Spleen (tissue), 11 donors: ENCODE measurements at regions not wholly inside any gene's neighbourhood (a gene's known extent, or its start where the extent isn't known, plus 50 kb on each side); places are given as distances from the start of the nearest gene placed in this dataset.

Source experiments
- DNase-seq: peaks from one replicate; pipeline ENCODE4 v3.0.0-alpha.2; 2020
- H3K27ac ChIP-seq, 8 donors: fragments of 200-600 bp; sonication (generic) in 7 of 8; 1 replicate in 4 of 8; 2 replicates in 4 of 8; pipeline versions ENCODE4 v1.5.0 to v1.8.0; 2016 to 2021; ENCODE audit warnings: inconsistent platforms in 4 of 8, mild to moderate bottlenecking in 4 of 8, moderate library complexity in 1 of 8
- H3K27me3 ChIP-seq, 7 donors: fragments of 200-600 bp; sonication (generic) in 6 of 7; replicated peaks in 1 of 7; 1 replicate in 4 of 7; 2 replicates in 3 of 7; pipeline versions ENCODE4 v1.5.0 to v1.8.0; 2016 to 2021; ENCODE audit warnings: inconsistent platforms in 3 of 7, mild to moderate bottlenecking in 1 of 7
- H3K36me3 ChIP-seq, 6 donors: fragments of 200-600 bp; sonication (generic) in 5 of 6; 1 replicate in 4 of 6; 2 replicates in 2 of 6; pipeline versions ENCODE4 v1.5.0 to v1.8.0; 2016 to 2021; ENCODE audit warnings: inconsistent platforms in 2 of 6
- H3K4me1 ChIP-seq, 6 donors: fragments of 200-600 bp; sonication (generic) in 5 of 6; 1 replicate in 3 of 6; 2 replicates in 3 of 6; pipeline versions ENCODE4 v1.5.0 to v1.8.0; 2016 to 2021; ENCODE audit warnings: inconsistent platforms in 3 of 6
- H3K4me3 ChIP-seq, 8 donors: fragments of 200-600 bp; sonication (generic) in 7 of 8; 1 replicate in 4 of 8; 2 replicates in 4 of 8; pipeline versions ENCODE4 v1.5.0 to v1.8.0; 2016 to 2021; ENCODE audit warnings: inconsistent platforms in 4 of 8, mild to moderate bottlenecking in 4 of 8, moderate library complexity in 2 of 8
- H3K9me3 ChIP-seq, 8 donors: fragments of 200-600 bp; sonication (generic) in 7 of 8; 1 replicate in 4 of 8; 2 replicates in 4 of 8; pipeline versions ENCODE4 v1.5.0 to v1.8.0; 2016 to 2021; ENCODE audit warnings: inconsistent platforms in 4 of 8
- POLR2A ChIP-seq, 3 donors: fragments of 450-650 bp; IDR thresholded peaks; one replicate each; pipeline ENCODE4 v1.5.1; 2017; ENCODE audit warnings: antibody characterized with exemption in 3 of 3, mild to moderate bottlenecking in 1 of 3
- POLR2AphosphoS5 ChIP-seq, 3 donors: sonication (generic); formaldehyde crosslinking; IDR thresholded peaks; one replicate each; pipeline ENCODE4 v1.5.1; 2017; ENCODE audit warnings: antibody characterized with exemption in 3 of 3
- WGBS, 5 donors: extraction: QIAGEN DNeasy Blood & Tissue Kit in 3 of 5; methylation state at CpG; one replicate each; pipeline versions ENCODE4 v1.1.5 to v1.1.7; 2013 to 2018; 5-methylcytosine and 5-hydroxymethylcytosine counted together
- intact Hi-C: fragments of 100-400 bp; cut with DNase I; formaldehyde crosslinking; loops from one replicate; pipeline ENCODE4 v1.15.0; 2023; ENCODE audit warnings: low total_unique reads
- TF ChIP-seq, protein P1 (sequence below), 11 experiments: fragments of 200-600 bp in 7 of 11; fragments of 450-650 bp in 4 of 11; sonication (generic) in 4 of 11; IDR thresholded peaks in 8 of 11; conservative IDR thresholded peaks in 3 of 11; 1 replicate in 7 of 11; 2 replicates in 4 of 11; pipeline versions ENCODE4 v1.4.0 to v1.8.0; 2016 to 2021; ENCODE audit warnings: antibody characterized with exemption in 11 of 11, inconsistent platforms in 4 of 11, mild to moderate bottlenecking in 1 of 11
- donor health status: healthy with polysubstance abuse.
- donor health status: DM: no; HTN: no; CAD: no; lungs with moderate emphysema.
- donor health status: DM: no; HTN: no; CAD: no.
- donor health status: Bipolar disorder and iron deficiency.
- donor health status: healthy.
- donor health status: DM: no; HTN: no; CAD: no.
- donor health status: DM: yes; HTN: yes; CAD: no.

DNA sequence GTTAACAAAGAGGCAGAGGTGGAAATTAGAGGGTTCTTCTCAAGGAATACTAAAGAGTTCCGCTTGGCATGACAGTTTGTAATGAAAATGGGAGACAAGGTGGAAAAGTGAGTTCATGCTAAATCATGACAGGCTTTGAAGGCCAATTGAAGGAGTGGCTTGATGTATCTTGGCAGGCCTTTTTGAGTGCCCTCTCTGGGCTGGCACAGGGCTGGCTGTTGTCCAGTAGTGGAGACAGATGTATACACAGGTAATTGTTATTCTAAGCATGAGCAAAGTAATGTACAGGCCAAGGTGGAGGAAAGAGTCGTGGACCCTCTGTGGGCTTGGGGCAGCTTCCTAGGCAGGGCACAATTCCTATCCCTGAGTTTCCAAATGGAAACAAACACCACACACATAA lies 196.7 kb upstream of the GALNT2 start:
- TF ChIP-seq, protein P1, sequence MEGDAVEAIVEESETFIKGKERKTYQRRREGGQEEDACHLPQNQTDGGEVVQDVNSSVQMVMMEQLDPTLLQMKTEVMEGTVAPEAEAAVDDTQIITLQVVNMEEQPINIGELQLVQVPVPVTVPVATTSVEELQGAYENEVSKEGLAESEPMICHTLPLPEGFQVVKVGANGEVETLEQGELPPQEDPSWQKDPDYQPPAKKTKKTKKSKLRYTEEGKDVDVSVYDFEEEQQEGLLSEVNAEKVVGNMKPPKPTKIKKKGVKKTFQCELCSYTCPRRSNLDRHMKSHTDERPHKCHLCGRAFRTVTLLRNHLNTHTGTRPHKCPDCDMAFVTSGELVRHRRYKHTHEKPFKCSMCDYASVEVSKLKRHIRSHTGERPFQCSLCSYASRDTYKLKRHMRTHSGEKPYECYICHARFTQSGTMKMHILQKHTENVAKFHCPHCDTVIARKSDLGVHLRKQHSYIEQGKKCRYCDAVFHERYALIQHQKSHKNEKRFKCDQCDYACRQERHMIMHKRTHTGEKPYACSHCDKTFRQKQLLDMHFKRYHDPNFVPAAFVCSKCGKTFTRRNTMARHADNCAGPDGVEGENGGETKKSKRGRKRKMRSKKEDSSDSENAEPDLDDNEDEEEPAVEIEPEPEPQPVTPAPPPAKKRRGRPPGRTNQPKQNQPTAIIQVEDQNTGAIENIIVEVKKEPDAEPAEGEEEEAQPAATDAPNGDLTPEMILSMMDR (IDR thresholded peaks at IDR 0.05 in 8 of 11, conservative IDR thresholded peaks at IDR 0.05 in 3 of 11): no peak
- no peak for TF ChIP-seq POLR2A (IDR thresholded peaks at IDR 0.05)
- no peak for TF ChIP-seq POLR2AphosphoS5 (IDR thresholded peaks at IDR 0.05)
- H3K36me3 ChIP-seq: no peaks in the 10 kb centered on the region

DNA sequence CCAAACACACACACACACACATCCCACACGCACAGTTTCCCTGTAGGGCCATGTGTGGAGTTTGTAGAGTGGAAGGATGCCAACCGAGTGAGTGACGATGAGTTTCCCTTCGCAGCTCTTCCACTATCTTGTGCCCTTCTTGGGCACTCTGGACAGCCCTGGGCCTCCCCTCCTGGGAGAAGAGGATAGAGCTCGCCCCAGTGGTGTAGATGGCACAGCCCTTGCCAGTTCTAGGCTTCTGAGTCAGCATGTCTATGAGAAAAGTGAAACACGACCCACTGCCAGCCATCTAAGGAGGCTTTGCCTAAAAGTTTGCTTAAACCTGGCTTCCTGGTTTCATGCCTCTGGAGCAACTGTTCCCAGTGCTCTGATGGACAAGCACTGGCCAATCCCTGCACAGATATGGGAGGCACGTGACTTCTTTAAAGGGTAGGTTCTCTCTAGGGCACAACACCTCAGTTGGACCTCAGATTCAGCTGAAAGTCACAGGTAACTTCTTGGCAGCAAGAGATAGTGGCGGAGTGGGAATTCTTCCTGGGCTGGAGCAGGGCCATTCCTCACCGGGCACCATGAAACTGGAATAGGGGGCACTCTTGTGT lies 195.9 kb upstream of the GALNT2 start:
- H3K9me3 ChIP-seq: no peaks in the 10 kb centered on the region
- intact Hi-C loops: no loop called here
- DNase-seq: no peak
- TF ChIP-seq POLR2AphosphoS5 (IDR thresholded peaks at IDR 0.05) (no peak), POLR2A (IDR thresholded peaks at IDR 0.05) (no peak)
- TF ChIP-seq, protein P1 (IDR thresholded peaks at IDR 0.05 in 8 of 11, conservative IDR thresholded peaks at IDR 0.05 in 3 of 11): no peak
- H3K4me1 ChIP-seq: no peaks in the 10 kb centered on the region
- no peak overlapping the region for H3K27ac ChIP-seq
- no peaks in the 10 kb centered on the region for H3K36me3 ChIP-seq
- no peak overlapping the region for H3K4me3 ChIP-seq
- WGBS, 5 donors: 88 to 94% (median 90%) methylated on average over 9 of the region's 9 CpGs
- H3K27me3 ChIP-seq: no peaks in the 10 kb centered on the region

More for the DNA sequence above, 196.7 kb upstream of the GALNT2 start:
- intact Hi-C loops: no loop called here
- H3K4me1 ChIP-seq: no peaks in the 10 kb centered on the region
- no peak for DNase-seq
- no peaks in the 10 kb centered on the region for H3K27me3 ChIP-seq
- H3K4me3 ChIP-seq: no peak overlapping the region
- no peaks in the 10 kb centered on the region for H3K9me3 ChIP-seq
- WGBS, 5 donors: 86 to 97% (median 92%) methylated on average over 2 of the region's 2 CpGs
- H3K27ac ChIP-seq: no peak overlapping the region

DNA sequence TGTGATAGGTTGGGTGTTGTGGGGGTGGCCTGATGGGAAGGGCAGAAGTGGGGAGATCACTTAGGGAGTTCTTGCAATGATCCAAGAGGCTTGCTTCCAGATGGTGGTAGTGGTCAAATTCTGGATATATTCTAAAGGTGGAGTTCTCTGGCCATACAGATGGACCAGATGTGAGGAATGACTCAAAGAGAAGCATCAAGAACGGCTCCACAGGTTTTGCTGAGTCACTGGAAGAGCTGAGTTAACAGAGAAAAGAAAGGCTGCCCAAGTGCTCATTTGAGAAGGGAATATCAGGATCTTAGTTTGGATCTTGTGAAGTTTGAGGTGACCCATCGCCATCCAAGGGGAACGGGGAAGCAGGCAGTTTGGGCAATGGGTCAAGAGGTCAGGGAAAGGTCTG lies 192.9 kb upstream of the GALNT2 start:
- 73 to 80% (median 79%) methylated on average over 3 of the region's 3 CpGs for WGBS, 5 donors
- TF ChIP-seq, protein P1 (IDR thresholded peaks at IDR 0.05 in 8 of 11, conservative IDR thresholded peaks at IDR 0.05 in 3 of 11): no peak
- no peak for TF ChIP-seq POLR2A (IDR thresholded peaks at IDR 0.05)
- TF ChIP-seq POLR2AphosphoS5 (IDR thresholded peaks at IDR 0.05): no peak
- Histone ChIP-seq H3K27me3 (no peaks in the 10 kb centered on the region), H3K36me3 (no peaks in the 10 kb centered on the region), H3K4me3 (no peak overlapping the region), H3K27ac (no peak overlapping the region), H3K4me1 (no peaks in the 10 kb centered on the region), H3K9me3 (no peaks in the 10 kb centered on the region)
- intact Hi-C loops: no loop called here
- no peak for DNase-seq

DNA sequence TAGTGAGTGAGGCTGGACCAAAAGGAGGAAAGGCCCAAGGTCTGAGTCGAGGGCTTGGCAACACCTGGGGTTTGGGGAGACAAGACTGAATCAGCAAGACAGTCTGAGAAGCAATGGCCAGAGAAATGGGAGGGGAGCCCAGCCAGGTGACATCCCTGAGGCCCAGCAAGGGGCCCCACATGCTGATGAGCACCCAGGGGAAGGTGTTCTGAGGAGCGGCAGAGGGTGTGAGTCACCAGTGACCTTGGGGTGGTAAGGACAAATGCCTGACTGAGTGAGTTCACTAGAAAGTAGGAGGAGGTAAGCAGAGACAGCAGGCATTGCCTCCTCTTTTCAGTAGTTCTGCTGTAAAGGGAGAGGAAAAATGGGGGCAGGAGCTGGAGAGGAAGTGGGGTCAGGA lies 192.4 kb upstream of the GALNT2 start:
- H3K27me3 ChIP-seq: no peaks in the 10 kb centered on the region
- no peak for TF ChIP-seq POLR2AphosphoS5 (IDR thresholded peaks at IDR 0.05)
- TF ChIP-seq, protein P1 (IDR thresholded peaks at IDR 0.05 in 8 of 11, conservative IDR thresholded peaks at IDR 0.05 in 3 of 11): no peak
- TF ChIP-seq POLR2A (IDR thresholded peaks at IDR 0.05): no peak
- H3K4me3 ChIP-seq: no peak overlapping the region
- DNase-seq: no peak
- H3K9me3 ChIP-seq: no peaks in the 10 kb centered on the region
- intact Hi-C loops: no loop called here
- 64 to 79% (median 72%) methylated on average over 2 of the region's 2 CpGs for WGBS, 5 donors
- H3K4me1 ChIP-seq: no peaks in the 10 kb centered on the region
- no peaks in the 10 kb centered on the region for H3K36me3 ChIP-seq
- H3K27ac ChIP-seq: no peak overlapping the region
